ENCODE measurements at regions not wholly inside any gene's neighbourhood (a gene's known extent, or its start where the extent isn't known, plus 50 kb on each side); places are given as distances from the start of the nearest gene placed in this dataset.

DNA sequence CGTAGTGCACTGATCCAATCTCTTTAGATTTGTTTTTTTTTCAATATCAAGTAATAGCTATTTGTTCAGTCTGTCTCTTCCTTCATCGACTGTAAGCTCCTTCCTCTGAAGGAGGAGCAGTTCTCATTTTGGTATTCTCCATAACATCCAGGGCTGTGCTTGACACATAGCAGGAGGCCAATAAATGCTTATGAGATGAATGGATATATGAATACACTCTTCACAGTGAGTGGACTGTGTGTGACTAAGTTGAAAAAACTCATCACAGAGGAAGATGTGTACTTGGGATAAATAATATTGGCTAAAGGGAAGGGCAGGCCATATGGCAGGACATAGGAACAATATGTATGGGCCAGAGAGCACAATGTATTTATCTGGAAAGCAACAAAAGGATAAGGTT lies 205.3 kb upstream of the PRICKLE1 start:
- no peak for TF ChIP-seq CTCF (IDR thresholded peaks at IDR 0.05; ENCODE audit: low read depth, low read length)

DNA sequence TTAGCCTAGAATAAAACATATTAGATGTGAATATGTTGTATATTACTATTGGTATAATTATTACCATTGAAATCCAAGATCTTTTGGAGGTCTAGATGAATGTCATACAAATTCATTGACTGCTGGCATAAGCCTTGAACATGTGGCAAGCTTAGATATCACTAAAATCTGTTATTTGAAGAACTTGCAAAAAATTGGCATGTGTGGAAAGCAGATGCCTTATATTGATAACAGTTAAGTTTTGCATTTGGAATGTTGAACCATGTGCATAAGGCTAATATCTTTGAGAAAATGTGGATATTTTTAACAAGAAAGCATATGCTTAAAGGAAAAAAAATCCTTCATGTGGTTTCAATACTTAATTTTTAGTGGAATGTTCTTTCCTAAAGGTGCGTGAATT lies 203.6 kb upstream of the PRICKLE1 start:
- Histone ChIP-seq H3K36me3 (no peaks in the 10 kb centered on the region), H3K9me3 (no peaks in the 10 kb centered on the region), H3K4me1 (peaks cover 14% of the 10 kb centered on the region), H3K4me3 (ENCODE audit: low read depth, low read length) (no peak overlapping the region), H3K27me3 (no peaks in the 10 kb centered on the region)
- no peak for TF ChIP-seq CTCF (IDR thresholded peaks at IDR 0.05; ENCODE audit: low read depth, low read length)
- DNase-seq = no peak

More for the DNA sequence above, 205.3 kb upstream of the PRICKLE1 start:
- H3K9me3 ChIP-seq = no peaks in the 10 kb centered on the region
- H3K4me1 ChIP-seq = peaks cover 14% of the 10 kb centered on the region
- DNase-seq = no peak
- H3K4me3 ChIP-seq (ENCODE audit: low read depth, low read length) = no peak overlapping the region
- no peaks in the 10 kb centered on the region for H3K27me3 ChIP-seq
- H3K36me3 ChIP-seq = no peaks in the 10 kb centered on the region

DNA sequence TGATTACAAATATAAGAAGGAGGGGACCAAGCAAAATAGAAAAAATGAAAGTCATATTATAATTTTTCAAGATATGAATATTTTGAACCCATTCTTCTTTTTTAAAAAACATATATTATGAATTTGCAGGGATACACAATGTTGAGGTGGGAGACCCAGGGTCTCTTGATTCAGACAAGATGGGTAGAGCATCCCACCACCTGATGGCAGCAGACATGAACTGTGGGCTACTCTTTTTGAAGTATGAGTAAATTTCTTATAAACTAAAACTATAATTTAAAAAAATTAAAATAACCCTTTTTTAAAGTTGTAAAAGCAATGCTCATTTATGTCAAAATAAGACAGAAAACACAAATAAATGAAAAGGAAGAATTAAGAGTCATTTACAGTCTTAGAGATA lies 202.7 kb upstream of the PRICKLE1 start:
- Histone ChIP-seq H3K4me3 (ENCODE audit: low read depth, low read length) (no peak overlapping the region), H3K36me3 (no peaks in the 10 kb centered on the region), H3K27me3 (no peaks in the 10 kb centered on the region), H3K4me1 (peaks cover 15% of the 10 kb centered on the region), H3K9me3 (no peaks in the 10 kb centered on the region)
- TF ChIP-seq CTCF (IDR thresholded peaks at IDR 0.05; ENCODE audit: low read depth, low read length) = peak; percentile 63
- DNase-seq = no peak

GRCh38 chr12:42791399-42791798 lies 201.9 kb upstream of the PRICKLE1 start:
- no peak for DNase-seq
- Histone ChIP-seq H3K4me3 (ENCODE audit: low read depth, low read length) (no peak overlapping the region), H3K4me1 (peaks cover 22% of the 10 kb centered on the region), H3K9me3 (no peaks in the 10 kb centered on the region), H3K27me3 (no peaks in the 10 kb centered on the region), H3K36me3 (no peaks in the 10 kb centered on the region)
- TF ChIP-seq CTCF (IDR thresholded peaks at IDR 0.05; ENCODE audit: low read depth, low read length) = no peak

- DNase-seq = peak; percentile 60
- peaks cover 22% of the 10 kb centered on the region for H3K4me1 ChIP-seq
Observed at GRCh38 chr12:42790761-42791151, 201.2 kb upstream of the PRICKLE1 start.

More at GRCh38 chr12:42790761-42791151, 201.2 kb upstream of the PRICKLE1 start:
- Histone ChIP-seq H3K9me3 (no peaks in the 10 kb centered on the region), H3K27me3 (no peaks in the 10 kb centered on the region), H3K36me3 (no peaks in the 10 kb centered on the region), H3K4me3 (ENCODE audit: low read depth, low read length) (no peak overlapping the region)
- no peak for TF ChIP-seq CTCF (IDR thresholded peaks at IDR 0.05; ENCODE audit: low read depth, low read length)

All from BE2C (cell line).